NT2/D1 (cell line): ENCODE measurements at regions not wholly inside any gene's neighbourhood (a gene's known extent, or its start where the extent isn't known, plus 50 kb on each side); places are given as distances from the start of the nearest gene placed in this dataset.

Experiments used
- SUZ12 ChIP-seq: IDR thresholded peaks from 2 replicates; pipeline ENCODE4 v1.6.1; 2011; ENCODE audit not compliant: insufficient read length, insufficient read depth; ENCODE audit errors: extremely low read depth
- ZNF274 ChIP-seq: IDR thresholded peaks from 2 replicates; pipeline ENCODE4 v1.6.1; 2011; ENCODE audit warnings: mild to moderate bottlenecking, low read depth, low read length

- no peak for TF ChIP-seq ZNF274
- TF ChIP-seq SUZ12 = no peak
These were observed 50.3 kb upstream of the SDK1 start for GRCh38 chr7:3250725-3251124.
